ENCODE measurements at regions not wholly inside any gene's neighbourhood (a gene's known extent, or its start where the extent isn't known, plus 50 kb on each side); places are given as distances from the start of the nearest gene placed in this dataset.

DNA sequence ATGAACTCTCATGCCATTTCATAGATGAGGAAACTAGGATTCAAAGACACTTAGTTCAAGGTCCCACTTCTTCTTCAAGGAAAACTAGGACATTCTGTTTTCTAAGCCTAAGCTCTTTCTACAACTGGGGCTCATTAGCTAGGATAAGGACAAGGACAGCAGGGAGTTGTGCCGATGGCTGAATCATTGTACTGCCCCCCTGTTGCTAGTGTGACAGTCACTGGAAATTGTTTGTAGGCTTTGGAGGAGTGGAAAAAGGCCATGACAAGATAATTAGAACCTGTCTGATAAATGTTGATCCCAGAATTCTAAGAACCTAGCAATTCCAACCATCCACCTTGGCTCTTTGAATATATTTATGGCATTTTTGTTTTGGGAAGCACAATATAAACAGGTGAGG lies 445.7 kb downstream of the CDH8 start:
- intact Hi-C loops (cut with micrococcal nuclease; ENCODE audit: unreplicated experiment) (no loop called here), in situ Hi-C loops (cut with HindIII; ENCODE audit: low pct_unique_long_range_greater_than_20kb, low sequenced_read_pairs) (no loop called here)
- no peak for DNase-seq (ENCODE audit: low read depth, low spot score)
- Histone ChIP-seq H3K9me3 (ENCODE audit: control insufficient read depth, insufficient read depth, low read depth, low read length) (no peaks in the 10 kb centered on the region), H3K27me3 (ENCODE audit: control insufficient read depth, insufficient read depth, low read length) (no peaks in the 10 kb centered on the region), H3K4me3 (ENCODE audit: low read depth in 2 of 2, low read length in 2 of 2) (no peak overlapping the region), H3K4me1 (ENCODE audit: control insufficient read depth, insufficient read depth, low read length) (no peaks in the 10 kb centered on the region), H3K36me3 (ENCODE audit: control insufficient read depth, insufficient read depth, low read length) (no peaks in the 10 kb centered on the region), H3K27ac (ENCODE audit: low read length) (no peak overlapping the region)
- TF ChIP-seq CTCF (IDR thresholded peaks at IDR 0.05) (no peak), TCF7L2 (IDR thresholded peaks at IDR 0.05; ENCODE audit: low read depth, low read length) (no peak)
- CTCF ChIA-PET: no interaction called here
- POLR2A ChIA-PET: no interaction called here
- no peak for ATAC-seq
- BruUV-seq (replicated peaks): no TSS peak

DNA sequence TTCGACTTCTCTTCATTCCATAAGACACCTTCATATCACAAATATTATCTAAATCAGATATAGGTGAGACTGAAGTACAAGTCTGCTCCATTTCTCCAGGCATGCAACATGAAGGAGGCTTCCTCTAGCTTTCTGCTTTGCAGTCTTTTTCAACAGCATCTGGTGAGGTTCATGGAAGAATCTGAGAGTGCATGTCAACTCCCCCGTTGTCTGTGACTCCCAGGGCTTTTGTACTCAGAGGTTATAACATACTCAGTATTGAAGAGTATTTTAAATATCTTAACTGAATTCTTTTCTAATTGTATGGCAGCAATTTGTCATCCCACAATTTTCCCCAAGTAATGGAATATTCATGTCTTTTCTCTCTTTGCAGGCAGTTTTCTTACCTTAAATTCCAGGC lies 448.7 kb downstream of the CDH8 start:
- intact Hi-C loops (cut with micrococcal nuclease; ENCODE audit: unreplicated experiment) (no loop called here), in situ Hi-C loops (cut with HindIII; ENCODE audit: low pct_unique_long_range_greater_than_20kb, low sequenced_read_pairs) (no loop called here)
- POLR2A ChIA-PET: no interaction called here
- Histone ChIP-seq H3K9me3 (ENCODE audit: control insufficient read depth, insufficient read depth, low read depth, low read length) (no peaks in the 10 kb centered on the region), H3K4me3 (ENCODE audit: low read depth in 2 of 2, low read length in 2 of 2) (no peak overlapping the region), H3K27ac (ENCODE audit: low read length) (no peak overlapping the region), H3K36me3 (ENCODE audit: control insufficient read depth, insufficient read depth, low read length) (no peaks in the 10 kb centered on the region), H3K27me3 (ENCODE audit: control insufficient read depth, insufficient read depth, low read length) (no peaks in the 10 kb centered on the region), H3K4me1 (ENCODE audit: control insufficient read depth, insufficient read depth, low read length) (no peaks in the 10 kb centered on the region)
- DNase-seq (ENCODE audit: low read depth, low spot score) (no peak), ATAC-seq (no peak)
- CTCF ChIA-PET: no interaction called here
- no TSS peak for BruUV-seq (replicated peaks)
- no peak for TF ChIP-seq POLR2AphosphoS5 (IDR thresholded peaks at IDR 0.05; ENCODE audit: low read depth, low read length)
- TF ChIP-seq CTCF (IDR thresholded peaks at IDR 0.05): no peak
- no peak for TF ChIP-seq TCF7L2 (IDR thresholded peaks at IDR 0.05; ENCODE audit: low read depth, low read length)
- no peak for TF ChIP-seq SIN3A (IDR thresholded peaks at IDR 0.05; ENCODE audit: borderline replicate concordance, insufficient read depth, low read depth, low read length)
- TF ChIP-seq, protein P1, sequence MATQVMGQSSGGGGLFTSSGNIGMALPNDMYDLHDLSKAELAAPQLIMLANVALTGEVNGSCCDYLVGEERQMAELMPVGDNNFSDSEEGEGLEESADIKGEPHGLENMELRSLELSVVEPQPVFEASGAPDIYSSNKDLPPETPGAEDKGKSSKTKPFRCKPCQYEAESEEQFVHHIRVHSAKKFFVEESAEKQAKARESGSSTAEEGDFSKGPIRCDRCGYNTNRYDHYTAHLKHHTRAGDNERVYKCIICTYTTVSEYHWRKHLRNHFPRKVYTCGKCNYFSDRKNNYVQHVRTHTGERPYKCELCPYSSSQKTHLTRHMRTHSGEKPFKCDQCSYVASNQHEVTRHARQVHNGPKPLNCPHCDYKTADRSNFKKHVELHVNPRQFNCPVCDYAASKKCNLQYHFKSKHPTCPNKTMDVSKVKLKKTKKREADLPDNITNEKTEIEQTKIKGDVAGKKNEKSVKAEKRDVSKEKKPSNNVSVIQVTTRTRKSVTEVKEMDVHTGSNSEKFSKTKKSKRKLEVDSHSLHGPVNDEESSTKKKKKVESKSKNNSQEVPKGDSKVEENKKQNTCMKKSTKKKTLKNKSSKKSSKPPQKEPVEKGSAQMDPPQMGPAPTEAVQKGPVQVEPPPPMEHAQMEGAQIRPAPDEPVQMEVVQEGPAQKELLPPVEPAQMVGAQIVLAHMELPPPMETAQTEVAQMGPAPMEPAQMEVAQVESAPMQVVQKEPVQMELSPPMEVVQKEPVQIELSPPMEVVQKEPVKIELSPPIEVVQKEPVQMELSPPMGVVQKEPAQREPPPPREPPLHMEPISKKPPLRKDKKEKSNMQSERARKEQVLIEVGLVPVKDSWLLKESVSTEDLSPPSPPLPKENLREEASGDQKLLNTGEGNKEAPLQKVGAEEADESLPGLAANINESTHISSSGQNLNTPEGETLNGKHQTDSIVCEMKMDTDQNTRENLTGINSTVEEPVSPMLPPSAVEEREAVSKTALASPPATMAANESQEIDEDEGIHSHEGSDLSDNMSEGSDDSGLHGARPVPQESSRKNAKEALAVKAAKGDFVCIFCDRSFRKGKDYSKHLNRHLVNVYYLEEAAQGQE (IDR thresholded peaks at IDR 0.05; ENCODE audit: insufficient read depth in 1 of 2, low read depth in 2 of 2, low read length in 1 of 2): no peak

Data from Panc1 (cell line).